Mesenchymal stem cell (in vitro differentiated cells and primary cell): ENCODE measurements at regions not wholly inside any gene's neighbourhood (a gene's known extent, or its start where the extent isn't known, plus 50 kb on each side); places are given as distances from the start of the nearest gene placed in this dataset.

ENCODE experiments used
- DNase-seq: peaks from one replicate; pipeline ENCODE4 v3.0.0-alpha.2; 2013
- H2AFZ ChIP-seq: one replicate; pipeline ENCODE4 v1.6.1; 2013; ENCODE audit warnings: low read depth, mild to moderate bottlenecking, control low read depth, inconsistent platforms, low read length, moderate library complexity
- H2AK5ac ChIP-seq: 2 replicates; pipeline ENCODE4 v1.6.1; 2013; ENCODE audit warnings: low read length, moderate library complexity, mild to moderate bottlenecking, inconsistent platforms; ENCODE audit not compliant: severe bottlenecking
- H2BK120ac ChIP-seq: one replicate; pipeline ENCODE4 v1.6.1; 2013; ENCODE audit warnings: low read depth, mild to moderate bottlenecking, inconsistent platforms, low read length, moderate library complexity
- H2BK12ac ChIP-seq, 2 experiments: one replicate each; pipeline ENCODE4 v1.6.1; 2013; ENCODE audit warnings: inconsistent platforms in 2 of 2, low read length in 2 of 2, mild to moderate bottlenecking in 2 of 2, moderate library complexity in 2 of 2, control low read depth in 1 of 2
- H2BK15ac ChIP-seq: one replicate; pipeline ENCODE4 v1.6.1; 2013; ENCODE audit warnings: mild to moderate bottlenecking, low read depth, inconsistent platforms; ENCODE audit not compliant: poor library complexity, severe bottlenecking
- H2BK5ac ChIP-seq: 2 replicates; pipeline ENCODE4 v1.6.1; 2013; ENCODE audit warnings: low read depth, mild to moderate bottlenecking, low read length, control low read depth, inconsistent platforms; ENCODE audit not compliant: poor library complexity, severe bottlenecking
- H3K14ac ChIP-seq, 2 experiments: one replicate each; pipeline ENCODE4 v1.6.1; 2013; ENCODE audit warnings: inconsistent platforms in 2 of 2, low read length in 2 of 2, control low read depth in 1 of 2, mild to moderate bottlenecking in 1 of 2, moderate library complexity in 1 of 2
- H3K18ac ChIP-seq, 2 experiments: one replicate each; pipeline ENCODE4 v1.6.1; 2013; ENCODE audit warnings: inconsistent platforms in 2 of 2, low read length in 2 of 2, control low read depth in 1 of 2, low read depth in 1 of 2, mild to moderate bottlenecking in 1 of 2
- H3K23ac ChIP-seq, 2 experiments: one replicate each; pipeline ENCODE4 v1.6.1; 2013; ENCODE audit warnings: inconsistent platforms in 2 of 2, low read length in 2 of 2, mild to moderate bottlenecking in 2 of 2, moderate library complexity in 2 of 2, control low read depth in 1 of 2
- H3K27ac ChIP-seq: 2 replicates; pipeline ENCODE4 v1.5.1; 2013; ENCODE audit warnings: mild to moderate bottlenecking, moderate library complexity, low read length, control low read depth, inconsistent platforms; ENCODE audit not compliant: poor library complexity, severe bottlenecking
- H3K27me3 ChIP-seq, 2 experiments: 2 replicates each; pipeline versions ENCODE4 v1.6.1 to v1.7.0; 2013; ENCODE audit warnings: low read length in 2 of 2, mild to moderate bottlenecking in 2 of 2, moderate library complexity in 2 of 2, control low read depth in 1 of 2, inconsistent platforms in 1 of 2; ENCODE audit not compliant: control insufficient read depth in 1 of 2, insufficient read depth in 1 of 2
- H3K36me3 ChIP-seq, 2 experiments: 2 replicates each; pipeline versions ENCODE4 v1.6.1 to v1.7.0; 2013; ENCODE audit warnings: low read length in 2 of 2, control low read depth in 1 of 2, inconsistent platforms in 1 of 2, low read depth in 1 of 2, mild to moderate bottlenecking in 1 of 2; ENCODE audit not compliant: insufficient read depth in 2 of 2, control insufficient read depth in 1 of 2
- H3K4ac ChIP-seq, 2 experiments: one replicate each; pipeline ENCODE4 v1.6.1; 2013; ENCODE audit warnings: inconsistent platforms in 2 of 2, low read length in 2 of 2, mild to moderate bottlenecking in 2 of 2, moderate library complexity in 2 of 2, control low read depth in 1 of 2, low read depth in 1 of 2
- H3K4me1 ChIP-seq: 2 replicates; pipeline ENCODE4 v1.6.1; 2013; ENCODE audit warnings: low read depth, low read length, control low read depth; ENCODE audit not compliant: control insufficient read depth, insufficient read depth
- H3K4me2 ChIP-seq: 2 replicates; pipeline ENCODE4 v1.6.1; 2013; ENCODE audit warnings: low read length, mild to moderate bottlenecking, inconsistent platforms; ENCODE audit not compliant: poor library complexity, severe bottlenecking
- H3K4me3 ChIP-seq, 2 experiments: 2 replicates each; pipeline versions ENCODE4 v1.5.1 to v1.7.0; 2013; ENCODE audit warnings: low read length in 2 of 2, mild to moderate bottlenecking in 2 of 2, control low read depth in 1 of 2, low read depth in 1 of 2; ENCODE audit not compliant: insufficient read depth in 1 of 2
- H3K79me1 ChIP-seq: replicated peaks from 2 replicates; pipeline ENCODE4 v1.6.1; 2013; ENCODE audit warnings: mild to moderate bottlenecking, control low read depth, low read length, inconsistent platforms; ENCODE audit not compliant: poor library complexity, severe bottlenecking
- H3K9ac ChIP-seq: 2 replicates; pipeline ENCODE4 v1.7.0; 2013; ENCODE audit warnings: mild to moderate bottlenecking, low read length, moderate library complexity
- H3K9me3 ChIP-seq: 2 replicates; pipeline ENCODE4 v1.7.0; 2013; ENCODE audit warnings: mild to moderate bottlenecking, low read length; ENCODE audit not compliant: control insufficient read depth
- H4K8ac ChIP-seq: one replicate; pipeline ENCODE4 v1.6.1; 2013; ENCODE audit warnings: inconsistent platforms, mild to moderate bottlenecking, low read length, moderate library complexity
- H4K91ac ChIP-seq: one replicate; pipeline ENCODE4 v1.6.1; 2013; ENCODE audit warnings: mild to moderate bottlenecking, low read length, inconsistent platforms
- WGBS: methylation state at CpG from one replicate; pipeline ENCODE4 v1.1.7; 2013; ENCODE audit warnings: mixed read lengths; 5-methylcytosine and 5-hydroxymethylcytosine counted together

DNA sequence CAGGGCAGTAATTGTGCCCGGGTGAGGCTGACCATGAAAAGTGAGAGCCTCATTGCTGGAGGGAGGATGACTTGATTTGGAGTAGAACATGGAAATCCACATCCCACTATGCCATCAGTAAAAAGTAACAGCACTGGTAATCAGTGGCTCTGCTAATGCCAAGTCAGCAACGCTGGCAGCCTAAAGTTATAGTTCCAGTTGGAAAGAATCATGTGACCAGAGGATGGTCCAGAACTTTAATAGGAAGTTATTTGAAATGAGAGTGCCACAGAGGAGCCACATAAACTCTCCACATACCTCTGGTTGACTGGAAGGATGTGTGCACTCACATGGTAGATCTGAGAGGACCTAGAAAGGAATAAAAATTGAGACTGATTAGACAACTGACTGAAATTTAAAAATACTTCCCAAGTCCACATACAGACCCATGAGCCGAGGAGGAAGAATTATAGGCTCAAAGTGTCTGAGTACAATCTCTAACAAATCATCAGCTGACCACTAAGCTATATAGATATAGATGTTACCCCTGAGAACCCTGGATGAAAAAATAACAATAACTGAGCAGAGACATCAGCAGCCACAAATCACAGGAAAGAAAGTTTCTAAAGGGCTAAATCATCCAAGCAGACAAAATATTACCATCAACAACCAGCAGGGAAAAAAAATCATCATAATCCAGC, 346.8 kb downstream of the STK39 start:
- Histone ChIP-seq H3K9me3 (peaks cover 6% of the 10 kb centered on the region), H2AK5ac (no peak overlapping the region), H2BK12ac (no peak overlapping the region), H2BK120ac (no peak overlapping the region), H3K36me3 (no peaks in the 10 kb centered on the region), H4K8ac (no peak overlapping the region), H3K4ac (no peak overlapping the region), H2AFZ (no peak overlapping the region), H3K4me1 (no peaks in the 10 kb centered on the region), H3K27ac (no peak overlapping the region), H3K23ac (no peak overlapping the region), H2BK5ac (no peak overlapping the region), H3K27me3 (no peaks in the 10 kb centered on the region), H3K9ac (no peak overlapping the region), H3K14ac (no peak overlapping the region), H2BK15ac (no peak overlapping the region), H3K79me1 (no peaks in the 10 kb centered on the region), H3K4me3 (no peak overlapping the region), H3K4me2 (no peak overlapping the region), H4K91ac (no peak overlapping the region), H3K18ac (no peak overlapping the region)
- no peak for DNase-seq
- 90% methylated on average over 2 of the region's 3 CpGs for whole genome bisulfite sequencing

DNA sequence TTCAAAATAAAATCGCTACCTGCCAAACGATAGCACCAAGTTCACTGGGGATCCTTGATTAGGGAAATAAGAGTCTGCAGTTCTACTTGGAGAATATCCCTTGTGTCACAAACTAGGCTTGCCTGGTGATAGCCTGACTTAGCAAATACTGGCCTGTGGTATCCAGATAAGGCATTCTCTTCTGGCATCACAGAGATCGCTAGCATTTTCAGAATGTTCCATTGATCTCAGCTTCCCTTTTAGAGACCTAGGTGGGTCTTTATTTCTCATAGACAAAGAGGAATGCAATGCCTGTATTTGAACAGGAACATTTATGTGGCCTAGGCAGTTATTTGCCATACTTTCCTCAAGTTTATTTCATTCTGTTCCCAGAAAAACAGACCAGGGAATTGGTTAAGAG, 349.1 kb downstream of the STK39 start:
- Histone ChIP-seq H2BK15ac (no peak overlapping the region), H3K9ac (no peak overlapping the region), H3K36me3 (no peaks in the 10 kb centered on the region), H4K91ac (no peak overlapping the region), H3K23ac (no peak overlapping the region), H3K27ac (no peak overlapping the region), H2BK120ac (no peak overlapping the region), H3K4ac (no peak overlapping the region), H3K14ac (no peak overlapping the region), H3K9me3 (peaks cover 14% of the 10 kb centered on the region), H4K8ac (no peak overlapping the region), H2BK12ac (no peak overlapping the region), H3K4me3 (no peak overlapping the region), H3K4me2 (no peak overlapping the region), H3K79me1 (no peaks in the 10 kb centered on the region), H2AK5ac (no peak overlapping the region), H3K18ac (no peak overlapping the region), H2BK5ac (no peak overlapping the region), H3K4me1 (no peaks in the 10 kb centered on the region), H3K27me3 (no peaks in the 10 kb centered on the region), H2AFZ (no peak overlapping the region)
- no peak for DNase-seq
- WGBS, result 83% methylated on average over 3 of the region's 3 CpGs

DNA sequence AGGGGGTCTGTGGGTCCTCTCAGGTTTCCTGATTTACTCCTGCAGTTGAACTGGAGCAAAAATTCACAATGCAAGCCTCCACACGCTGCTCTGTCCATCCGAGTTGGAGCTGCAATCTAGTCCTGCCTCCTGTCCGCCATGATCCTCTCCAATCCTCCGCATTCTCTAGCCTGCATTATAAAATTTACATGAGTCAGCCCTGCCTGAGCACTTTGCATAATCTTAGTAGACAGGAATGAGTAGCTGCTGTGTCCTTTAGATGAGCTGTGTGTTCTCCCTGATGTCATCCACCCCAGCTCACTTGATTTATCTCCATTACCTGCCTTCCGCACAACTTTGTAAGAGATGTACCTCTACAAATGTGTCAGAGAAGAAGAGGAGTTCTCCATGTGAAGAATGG, 355.6 kb downstream of the STK39 start:
- H3K14ac ChIP-seq, result no peak overlapping the region
- H3K9me3 ChIP-seq, result peaks cover 14% of the 10 kb centered on the region
- no peak overlapping the region for H2AK5ac ChIP-seq
- no peaks in the 10 kb centered on the region for H3K79me1 ChIP-seq
- H3K27ac ChIP-seq, result no peak overlapping the region
- WGBS, result 92% methylated on average over 3 of the region's 5 CpGs
- H2BK120ac ChIP-seq, result no peak overlapping the region
- H3K9ac ChIP-seq, result no peak overlapping the region
- no peak overlapping the region for H4K8ac ChIP-seq
- H3K4me2 ChIP-seq, result no peak overlapping the region
- no peak overlapping the region for H2BK15ac ChIP-seq
- no peak for DNase-seq
- no peak overlapping the region for H3K4ac ChIP-seq
- no peaks in the 10 kb centered on the region for H3K27me3 ChIP-seq
- H2BK5ac ChIP-seq, result no peak overlapping the region
- H3K18ac ChIP-seq, result no peak overlapping the region
- no peak overlapping the region for H2AFZ ChIP-seq
- H3K23ac ChIP-seq, result no peak overlapping the region
- H3K36me3 ChIP-seq, result no peaks in the 10 kb centered on the region
- H3K4me3 ChIP-seq, result no peak overlapping the region
- no peak overlapping the region for H4K91ac ChIP-seq
- H2BK12ac ChIP-seq, result no peak overlapping the region
- H3K4me1 ChIP-seq, result no peaks in the 10 kb centered on the region

DNA sequence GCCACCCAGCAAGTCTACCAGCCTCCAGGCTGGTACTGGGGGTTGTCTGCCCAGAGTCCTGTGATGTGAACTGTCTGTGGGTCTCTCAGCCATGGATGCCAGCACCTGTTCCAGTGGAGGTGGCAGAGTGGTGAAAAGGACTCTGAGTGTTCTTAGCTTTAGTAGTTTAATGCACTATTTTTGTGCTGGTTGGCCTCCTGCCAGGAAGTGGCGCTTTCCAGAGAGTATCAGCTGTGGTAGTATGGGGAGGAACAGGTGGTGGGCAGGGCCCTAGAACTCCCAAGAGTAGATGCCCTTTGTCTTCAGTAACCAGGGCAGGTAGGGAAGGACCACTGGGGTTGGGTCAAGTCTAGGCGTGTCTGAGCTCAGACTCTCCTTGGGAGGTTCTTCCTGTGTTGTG, 356.7 kb downstream of the STK39 start:
- H3K9ac ChIP-seq, result no peak overlapping the region
- H3K4me3 ChIP-seq, result no peak overlapping the region
- H3K9me3 ChIP-seq, result peaks cover 8% of the 10 kb centered on the region
- H3K4ac ChIP-seq, result no peak overlapping the region
- no peaks in the 10 kb centered on the region for H3K4me1 ChIP-seq
- no peak overlapping the region for H2AFZ ChIP-seq
- H2BK5ac ChIP-seq, result no peak overlapping the region
- no peak overlapping the region for H3K14ac ChIP-seq
- H2BK120ac ChIP-seq, result no peak overlapping the region
- no peaks in the 10 kb centered on the region for H3K27me3 ChIP-seq
- no peak overlapping the region for H4K8ac ChIP-seq
- no peak overlapping the region for H4K91ac ChIP-seq
- H3K36me3 ChIP-seq, result no peaks in the 10 kb centered on the region
- no peak overlapping the region for H3K4me2 ChIP-seq
- H3K18ac ChIP-seq, result no peak overlapping the region
- WGBS, result 88% methylated on average over 2 of the region's 2 CpGs
- H2BK15ac ChIP-seq, result no peak overlapping the region
- no peak overlapping the region for H2AK5ac ChIP-seq
- no peak overlapping the region for H2BK12ac ChIP-seq
- H3K27ac ChIP-seq, result no peak overlapping the region
- H3K79me1 ChIP-seq, result no peaks in the 10 kb centered on the region
- no peak overlapping the region for H3K23ac ChIP-seq
- DNase-seq, result no peak
